B cell (primary cell): ENCODE measurements at regions not wholly inside any gene's neighbourhood (a gene's known extent, or its start where the extent isn't known, plus 50 kb on each side); places are given as distances from the start of the nearest gene placed in this dataset.

Source experiments
- ATAC-seq: fragments of 200-7000 bp; cut with Tn5 transposase; one replicate; pipeline ENCODE4 v1.10.0; 2021; ENCODE audit warnings: low read depth, mild to moderate bottlenecking, moderate number of reproducible peaks, moderate library complexity
- CTCF ChIA-PET: fragments of 350-600 bp; sonication (Branson Sonifier 250); formaldehyde crosslinking; loops from one replicate; lab custom pipeline; 2021; ENCODE audit warnings: antibody characterized with exemption, inconsistent platforms; lab: Charles Lee
- POLR2A ChIA-PET: fragments of 350-600 bp; sonication (Branson Sonifier 250); formaldehyde crosslinking; loops from one replicate; lab custom pipeline; 2021; ENCODE audit warnings: antibody characterized with exemption; lab: Charles Lee
- DNase-seq: peaks from one replicate; pipeline ENCODE4 v3.0.0; 2013
- H2AFZ ChIP-seq: 2 replicates; pipeline ENCODE4 v1.6.1; 2012; ENCODE audit warnings: mild to moderate bottlenecking, low read depth, low read length; ENCODE audit not compliant: insufficient read depth, poor library complexity, severe bottlenecking
- H3K27ac ChIP-seq, 2 donors: 1 replicate in 1 of 2; 2 replicates in 1 of 2; pipeline ENCODE4 v1.5.1; 2012 to 2013; ENCODE audit warnings: low read length in 2 of 2, mild to moderate bottlenecking in 2 of 2, moderate library complexity in 1 of 2
- H3K27me3 ChIP-seq, 4 experiments: fragments of 200-600 bp in 1 of 4; sonication (generic) in 1 of 4; replicated peaks in 1 of 4; 1 replicate in 2 of 4; 2 replicates in 2 of 4; pipeline versions ENCODE4 v1.6.1 to v1.7.0; 2013 to 2016; ENCODE audit warnings: low read length in 3 of 4, mild to moderate bottlenecking in 2 of 4, mixed read lengths in 1 of 4, moderate library complexity in 1 of 4; ENCODE audit not compliant: insufficient read depth in 4 of 4, control insufficient read depth in 3 of 4; ENCODE audit errors: control extremely low read depth in 1 of 4
- H3K36me3 ChIP-seq, 2 experiments: replicated peaks in 1 of 2; 1 replicate in 1 of 2; 2 replicates in 1 of 2; pipeline versions ENCODE4 v1.6.1 to v1.7.1; 2013; ENCODE audit warnings: low read length in 1 of 2; ENCODE audit not compliant: insufficient read depth in 2 of 2, control insufficient read depth in 1 of 2; ENCODE audit errors: control extremely low read depth in 1 of 2, extremely low read depth in 1 of 2
- H3K4me1 ChIP-seq, 2 donors: fragments of 200-600 bp in 1 of 2; sonication (generic) in 1 of 2; 1 replicate in 1 of 2; 2 replicates in 1 of 2; pipeline versions ENCODE4 v1.5.1 to v1.6.1; 2013 to 2017; ENCODE audit warnings: low read length in 2 of 2; ENCODE audit not compliant: control insufficient read depth in 2 of 2, insufficient read depth in 2 of 2
- H3K4me2 ChIP-seq: replicated peaks from 2 replicates; pipeline ENCODE3; 2012; ENCODE audit warnings: mild to moderate bottlenecking, low read depth, low read length; ENCODE audit not compliant: poor library complexity, severe bottlenecking
- H3K4me3 ChIP-seq, 5 experiments: fragments of 200-600 bp in 1 of 5; sonication (generic) in 1 of 5; 1 replicate in 3 of 5; 2 replicates in 2 of 5; pipeline versions ENCODE4 v1.5.1 to v1.7.0; 2011 to 2016; ENCODE audit warnings: low read length in 4 of 5, mild to moderate bottlenecking in 4 of 5, low read depth in 2 of 5, control low read depth in 1 of 5, moderate library complexity in 1 of 5; ENCODE audit not compliant: insufficient read depth in 1 of 5; ENCODE audit errors: control extremely low read depth in 1 of 5, extremely low read depth in 1 of 5
- H3K79me2 ChIP-seq: fragments of 200-600 bp; sonication (generic); one replicate; pipeline ENCODE4 v1.6.0; 2016; ENCODE audit warnings: low read length; ENCODE audit not compliant: control insufficient read depth, insufficient read depth
- H3K9ac ChIP-seq: fragments of 200-600 bp; sonication (generic); 2 replicates; pipeline ENCODE4 v1.6.1; 2017; ENCODE audit warnings: mild to moderate bottlenecking, low read length, moderate library complexity
- H3K9me3 ChIP-seq, 3 donors: one replicate each; pipeline versions ENCODE4 v1.6.1 to v1.7.1; 2013; ENCODE audit warnings: low read length in 2 of 3; ENCODE audit not compliant: control insufficient read depth in 2 of 3, insufficient read depth in 1 of 3; ENCODE audit errors: control extremely low read depth in 1 of 3
- H4K20me1 ChIP-seq: 2 replicates; pipeline ENCODE4 v1.6.0; 2012; ENCODE audit warnings: mild to moderate bottlenecking, low read length; ENCODE audit not compliant: insufficient read depth, control insufficient read depth, poor library complexity, severe bottlenecking
- H3K27ac Mint-ChIP-seq: one replicate; pipeline ENCODE4 v1.8.0; 2021; ENCODE audit warnings: mixed read lengths
- H3K27me3 Mint-ChIP-seq: one replicate; pipeline ENCODE4 v1.8.0; 2021; ENCODE audit warnings: mixed read lengths
- H3K4me1 Mint-ChIP-seq: one replicate; pipeline ENCODE4 v1.8.0; 2021; ENCODE audit warnings: mixed read lengths
- H3K4me3 Mint-ChIP-seq: one replicate; pipeline ENCODE4 v1.8.0; 2021; ENCODE audit warnings: mixed read lengths
- H3K9me3 Mint-ChIP-seq: one replicate; pipeline ENCODE4 v1.8.0; 2022; ENCODE audit warnings: mixed read lengths; ENCODE audit not compliant: insufficient read depth
- CTCF ChIP-seq: fragments of 200-600 bp; IDR thresholded peaks from one replicate; pipeline ENCODE4 v1.8.0; 2022; ENCODE audit warnings: antibody characterized with exemption, mild to moderate bottlenecking
- EZH2 ChIP-seq: IDR thresholded peaks from 2 replicates; pipeline ENCODE4 v1.6.1; 2012; ENCODE audit warnings: borderline replicate concordance, low read depth, mild to moderate bottlenecking, moderate library complexity, low read length; ENCODE audit not compliant: insufficient read depth, poor library complexity, severe bottlenecking
- WGBS: methylation state at CpG from one replicate; pipeline ENCODE4 v1.1.5; 2013; ENCODE audit warnings: missing lambda C conversion rate; ENCODE audit not compliant: insufficient coverage; 5-methylcytosine and 5-hydroxymethylcytosine counted together
- intact Hi-C: fragments of 100-400 bp; cut with micrococcal nuclease; formaldehyde crosslinking; loops from one replicate; pipeline ENCODE4 v1.10.0; 2022

GRCh38 chr3:99114565-99115291 lies 213.2 kb upstream of the DCBLD2 start:
- no peaks in the 10 kb centered on the region for H3K79me2 ChIP-seq
- ATAC-seq (no peak), DNase-seq (no peak)
- ChIA-PET CTCF (no interaction called here), POLR2A (no interaction called here)
- H3K4me1 ChIP-seq, result no peaks in the 10 kb centered on the region
- H3K36me3 ChIP-seq, result no peaks in the 10 kb centered on the region
- H3K4me3 ChIP-seq, result no peak overlapping the region
- 86% methylated on average over 9 of the region's 9 CpGs for WGBS
- H4K20me1 ChIP-seq, result no peaks in the 10 kb centered on the region
- H3K9ac ChIP-seq, result no peak overlapping the region
- intact Hi-C loops, result no loop called here
- H3K9me3 ChIP-seq, result peaks cover 0 to 4% (median 0%) of the 10 kb centered on the region in 3 donors
- no peak overlapping the region for H3K27ac Mint-ChIP-seq
- no peak overlapping the region for H2AFZ ChIP-seq
- no peaks in the 10 kb centered on the region for H3K27me3 Mint-ChIP-seq
- H3K9me3 Mint-ChIP-seq, result no peaks in the 10 kb centered on the region
- no peaks in the 10 kb centered on the region for H3K27me3 ChIP-seq
- TF ChIP-seq EZH2 (no peak), CTCF (no peak)
- H3K4me3 Mint-ChIP-seq, result no peak overlapping the region
- no peak overlapping the region for H3K27ac ChIP-seq
- H3K4me1 Mint-ChIP-seq, result no peaks in the 10 kb centered on the region
- H3K4me2 ChIP-seq, result no peak overlapping the region

GRCh38 chr3:99111235-99111634 lies 209.7 kb upstream of the DCBLD2 start:
- H3K4me1 ChIP-seq, result no peaks in the 10 kb centered on the region
- H3K36me3 ChIP-seq, result no peaks in the 10 kb centered on the region
- H3K4me2 ChIP-seq, result no peak overlapping the region
- no peaks in the 10 kb centered on the region for H3K79me2 ChIP-seq
- intact Hi-C loops, result no loop called here
- H3K27me3 ChIP-seq, result no peaks in the 10 kb centered on the region
- WGBS, result no CpG with 5 or more reads among the region's 3 CpGs
- H3K27ac Mint-ChIP-seq, result no peak overlapping the region
- H3K9me3 ChIP-seq, result peaks cover 0 to 4% (median 0%) of the 10 kb centered on the region in 3 donors
- no peak overlapping the region for H3K9ac ChIP-seq
- ChIA-PET CTCF (no interaction called here), POLR2A (no interaction called here)
- TF ChIP-seq EZH2, result no peak
- H4K20me1 ChIP-seq, result no peaks in the 10 kb centered on the region
- H3K9me3 Mint-ChIP-seq, result no peaks in the 10 kb centered on the region
- H2AFZ ChIP-seq, result no peak overlapping the region
- no peaks in the 10 kb centered on the region for H3K4me1 Mint-ChIP-seq
- no peaks in the 10 kb centered on the region for H3K27me3 Mint-ChIP-seq
- no peak overlapping the region for H3K27ac ChIP-seq
- H3K4me3 Mint-ChIP-seq, result no peak overlapping the region
- DNase-seq (no peak), ATAC-seq (no peak)
- no peak overlapping the region for H3K4me3 ChIP-seq
